Keratinocyte (primary cell): ENCODE measurements at regions not wholly inside any gene's neighbourhood (a gene's known extent, or its start where the extent isn't known, plus 50 kb on each side); places are given as distances from the start of the nearest gene placed in this dataset.

Experiments
- DNase-seq: peaks from one replicate; pipeline ENCODE4 v3.0.0-alpha.2; 2011; ENCODE audit warnings: low read depth, missing footprints, low spot score
- FAIRE-seq: peaks from 2 replicates; lab custom pipeline; 2011; peaks lifted over from hg19 to GRCh38; lab: Jason Lieb, UNC
- H2AFZ ChIP-seq: 2 replicates; pipeline ENCODE4 v1.6.0; 2012; ENCODE audit warnings: low read length, control low read depth, inconsistent platforms; ENCODE audit not compliant: control insufficient read depth
- H3K27ac ChIP-seq: 2 replicates; pipeline ENCODE4 v1.5.1; 2011; ENCODE audit warnings: low read length; ENCODE audit not compliant: control insufficient read depth, insufficient read depth
- H3K27me3 ChIP-seq: 3 replicates; pipeline ENCODE4 v1.6.0; 2011; ENCODE audit warnings: low read length; ENCODE audit not compliant: control insufficient read depth, insufficient read depth; ENCODE audit errors: extremely low read depth
- H3K36me3 ChIP-seq, 2 experiments: 2 replicates in 1 of 2; 3 replicates in 1 of 2; pipeline ENCODE4 v1.5.1; 2011; ENCODE audit warnings: low read length in 2 of 2, mild to moderate bottlenecking in 1 of 2; ENCODE audit not compliant: control insufficient read depth in 2 of 2, insufficient read depth in 2 of 2; ENCODE audit errors: extremely low read depth in 1 of 2
- H3K4me1 ChIP-seq: 3 replicates; pipeline ENCODE4 v1.5.1; 2011; ENCODE audit warnings: low read length; ENCODE audit not compliant: control insufficient read depth, insufficient read depth; ENCODE audit errors: extremely low read depth
- H3K4me2 ChIP-seq: 3 replicates; pipeline ENCODE4 v1.6.0; 2011; ENCODE audit warnings: low read depth, low read length; ENCODE audit not compliant: control insufficient read depth, insufficient read depth; ENCODE audit errors: extremely low read depth
- H3K4me3 ChIP-seq, 3 experiments: fragments of 200-600 bp in 1 of 3; sonication (generic) in 1 of 3; 2 replicates in 2 of 3; 3 replicates in 1 of 3; pipeline ENCODE4 v1.5.1; 2011 to 2016; ENCODE audit warnings: low read length in 3 of 3, mild to moderate bottlenecking in 3 of 3, control low read depth in 2 of 3, inconsistent platforms in 1 of 3, low read depth in 1 of 3, mixed read lengths in 1 of 3, mixed run types in 1 of 3, moderate library complexity in 1 of 3; ENCODE audit not compliant: control insufficient read depth in 2 of 3, insufficient read depth in 2 of 3; ENCODE audit errors: extremely low read depth in 1 of 3
- H3K79me2 ChIP-seq: 2 replicates; pipeline ENCODE4 v1.6.0; 2012; ENCODE audit warnings: low read length; ENCODE audit not compliant: control insufficient read depth, insufficient read depth
- H3K9ac ChIP-seq: 3 replicates; pipeline ENCODE4 v1.6.0; 2011; ENCODE audit warnings: low read length; ENCODE audit not compliant: control insufficient read depth, insufficient read depth; ENCODE audit errors: extremely low read depth
- H3K9me1 ChIP-seq: 3 replicates; pipeline ENCODE4 v1.6.0; 2011; ENCODE audit warnings: low read length; ENCODE audit not compliant: control insufficient read depth, insufficient read depth; ENCODE audit errors: extremely low read depth
- H3K9me3 ChIP-seq: 2 replicates; pipeline ENCODE4 v1.5.1; 2012; ENCODE audit warnings: low read depth, low read length; ENCODE audit not compliant: control insufficient read depth
- H4K20me1 ChIP-seq: 3 replicates; pipeline ENCODE4 v1.6.0; 2011; ENCODE audit warnings: low read length; ENCODE audit not compliant: control insufficient read depth, insufficient read depth; ENCODE audit errors: extremely low read depth
- EZH2 ChIP-seq: IDR thresholded peaks from one replicate; pipeline ENCODE4 v1.6.1; 2012; ENCODE audit warnings: inconsistent platforms, mild to moderate bottlenecking, low read length, moderate library complexity
- dilution Hi-C: fragments of 300-500 bp; cut with MboI; formaldehyde crosslinking; loops from one replicate; pipeline ENCODE4 v1.7.0; 2020; ENCODE audit warnings: low sequenced_read_pairs; ENCODE audit not compliant: extremely low pct_ligation_motif_present
- TF ChIP-seq, protein P1 (sequence below), 3 experiments: IDR thresholded peaks in 1 of 3; conservative IDR thresholded peaks in 1 of 3; optimal IDR thresholded peaks in 1 of 3; 2 replicates in 2 of 3; 3 replicates in 1 of 3; pipeline versions ENCODE3 to v1.5.1; 2011; ENCODE audit warnings: low read length in 3 of 3, mild to moderate bottlenecking in 3 of 3, moderate library complexity in 2 of 3, control low read depth in 1 of 3, inconsistent platforms in 1 of 3; ENCODE audit not compliant: insufficient read depth in 2 of 3; ENCODE audit errors: extremely low read depth in 1 of 3

DNA sequence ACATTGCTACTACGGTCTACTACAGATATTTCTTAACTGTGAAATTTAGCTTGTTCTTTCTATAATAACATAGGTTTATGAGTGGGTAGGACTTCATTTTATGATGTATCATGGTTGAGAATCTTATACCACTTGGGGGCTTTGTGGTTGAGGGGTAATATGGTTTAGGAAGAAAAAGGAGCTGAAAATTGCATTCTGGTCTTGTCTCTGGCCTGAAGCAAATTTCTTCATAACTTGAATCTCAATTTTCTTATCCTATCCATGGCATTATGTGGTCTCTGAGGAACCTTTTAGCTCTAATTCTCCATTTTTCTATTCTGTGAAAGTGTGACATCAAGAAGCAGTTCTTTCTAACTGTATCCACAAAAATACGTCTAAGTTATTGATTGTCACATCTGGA lies 341.0 kb downstream of the SOX2 start:
- no peaks in the 10 kb centered on the region for H3K27me3 ChIP-seq
- no peak overlapping the region for H3K4me3 ChIP-seq
- no peaks in the 10 kb centered on the region for H4K20me1 ChIP-seq
- H3K9ac ChIP-seq: no peak overlapping the region
- H3K4me2 ChIP-seq: peak overlapping the region; percentile 74
- H3K27ac ChIP-seq: peak overlapping the region; percentile 58
- dilution Hi-C loops: no loop called here
- H2AFZ ChIP-seq: peak overlapping the region; percentile 74
- FAIRE-seq (no peak), DNase-seq (no peak)
- no peaks in the 10 kb centered on the region for H3K9me3 ChIP-seq
- no peaks in the 10 kb centered on the region for H3K36me3 ChIP-seq
- peaks cover 18% of the 10 kb centered on the region for H3K4me1 ChIP-seq
- no peak for TF ChIP-seq EZH2
- TF ChIP-seq, protein P1, sequence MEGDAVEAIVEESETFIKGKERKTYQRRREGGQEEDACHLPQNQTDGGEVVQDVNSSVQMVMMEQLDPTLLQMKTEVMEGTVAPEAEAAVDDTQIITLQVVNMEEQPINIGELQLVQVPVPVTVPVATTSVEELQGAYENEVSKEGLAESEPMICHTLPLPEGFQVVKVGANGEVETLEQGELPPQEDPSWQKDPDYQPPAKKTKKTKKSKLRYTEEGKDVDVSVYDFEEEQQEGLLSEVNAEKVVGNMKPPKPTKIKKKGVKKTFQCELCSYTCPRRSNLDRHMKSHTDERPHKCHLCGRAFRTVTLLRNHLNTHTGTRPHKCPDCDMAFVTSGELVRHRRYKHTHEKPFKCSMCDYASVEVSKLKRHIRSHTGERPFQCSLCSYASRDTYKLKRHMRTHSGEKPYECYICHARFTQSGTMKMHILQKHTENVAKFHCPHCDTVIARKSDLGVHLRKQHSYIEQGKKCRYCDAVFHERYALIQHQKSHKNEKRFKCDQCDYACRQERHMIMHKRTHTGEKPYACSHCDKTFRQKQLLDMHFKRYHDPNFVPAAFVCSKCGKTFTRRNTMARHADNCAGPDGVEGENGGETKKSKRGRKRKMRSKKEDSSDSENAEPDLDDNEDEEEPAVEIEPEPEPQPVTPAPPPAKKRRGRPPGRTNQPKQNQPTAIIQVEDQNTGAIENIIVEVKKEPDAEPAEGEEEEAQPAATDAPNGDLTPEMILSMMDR (optimal IDR thresholded peaks at IDR 0.05 in 1 of 3, IDR thresholded peaks at IDR 0.05 in 1 of 3, conservative IDR thresholded peaks at IDR 0.05 in 1 of 3; ENCODE audit: extremely low read depth in 1 of 3, insufficient read depth in 2 of 3, low read length in 3 of 3): no peak
- H3K9me1 ChIP-seq: no peaks in the 10 kb centered on the region
- H3K79me2 ChIP-seq: no peaks in the 10 kb centered on the region

DNA sequence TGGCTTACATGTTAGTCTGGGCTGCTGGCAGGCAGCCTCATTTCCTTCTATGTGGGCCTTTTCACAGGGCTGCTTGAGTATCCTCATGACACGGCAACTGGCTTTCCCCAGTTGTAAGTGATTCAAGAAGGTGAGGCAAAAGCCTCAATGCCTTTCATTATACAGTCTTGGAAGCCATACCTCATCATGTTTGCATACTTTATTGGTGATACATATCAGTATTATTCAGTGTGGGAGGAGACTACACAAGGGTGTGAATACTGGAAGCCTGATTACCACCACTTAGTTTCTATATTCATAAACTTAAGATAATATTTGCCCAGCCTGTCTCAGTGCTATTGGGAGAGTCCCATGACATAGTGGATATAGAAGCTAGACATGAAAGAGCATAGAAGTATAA lies 346.8 kb downstream of the SOX2 start:
- no peaks in the 10 kb centered on the region for H3K79me2 ChIP-seq
- H3K9ac ChIP-seq: no peak overlapping the region
- H3K9me1 ChIP-seq: no peaks in the 10 kb centered on the region
- peak overlapping the region; percentile 68 for H3K27ac ChIP-seq
- dilution Hi-C loops: no loop called here
- TF ChIP-seq, protein P1 (optimal IDR thresholded peaks at IDR 0.05 in 1 of 3, IDR thresholded peaks at IDR 0.05 in 1 of 3, conservative IDR thresholded peaks at IDR 0.05 in 1 of 3; ENCODE audit: extremely low read depth in 1 of 3, insufficient read depth in 2 of 3, low read length in 3 of 3): no peak
- no peak for TF ChIP-seq EZH2
- peak overlapping the region; percentile 35 for H2AFZ ChIP-seq
- DNase-seq (peak; percentile 32), FAIRE-seq (peak; percentile 81)
- H4K20me1 ChIP-seq: no peaks in the 10 kb centered on the region
- no peaks in the 10 kb centered on the region for H3K9me3 ChIP-seq
- H3K36me3 ChIP-seq: no peaks in the 10 kb centered on the region
- H3K4me2 ChIP-seq: peak overlapping the region; percentile 40
- H3K4me3 ChIP-seq: no peak overlapping the region
- peaks cover 21% of the 10 kb centered on the region for H3K4me1 ChIP-seq
- H3K27me3 ChIP-seq: no peaks in the 10 kb centered on the region
